Aorta (tissue), 5 donors: ENCODE measurements at regions not wholly inside any gene's neighbourhood (a gene's known extent, or its start where the extent isn't known, plus 50 kb on each side); places are given as distances from the start of the nearest gene placed in this dataset.
"Not testable (repeated sequence)": the region's sequence is repeated elsewhere in the genome, so short reads cannot be mapped to it uniquely, and the experiment has no call there.

Experiments
- ATAC-seq: fragments of 200-7000 bp; cut with Tn5 transposase; one replicate; pipeline ENCODE4 v1.9.1; 2022; ENCODE audit warnings: moderate library complexity; ENCODE audit not compliant: low FRiP score
- DNase-seq, 2 donors: peaks; one replicate each; pipeline ENCODE4 v3.0.0-alpha.2; 2020
- H3K27ac ChIP-seq, 2 donors: one replicate each; pipeline ENCODE4 v1.5.1; 2013; ENCODE audit warnings: low read length in 2 of 2, mild to moderate bottlenecking in 2 of 2, moderate library complexity in 2 of 2, control low read depth in 1 of 2, inconsistent platforms in 1 of 2, low read depth in 1 of 2
- H3K27me3 ChIP-seq, 2 donors: one replicate each; pipeline ENCODE4 v1.6.1; 2013; ENCODE audit warnings: control low read depth in 1 of 2, low read length in 1 of 2, mild to moderate bottlenecking in 1 of 2, moderate library complexity in 1 of 2; ENCODE audit not compliant: insufficient read depth in 2 of 2, control insufficient read depth in 1 of 2
- H3K36me3 ChIP-seq, 2 donors: one replicate each; pipeline ENCODE4 v1.6.1; 2013; ENCODE audit warnings: control low read depth in 1 of 2, low read length in 1 of 2, mild to moderate bottlenecking in 1 of 2; ENCODE audit not compliant: insufficient read depth in 2 of 2, control insufficient read depth in 1 of 2
- H3K4me1 ChIP-seq, 2 donors: one replicate each; pipeline ENCODE4 v1.6.1; 2013; ENCODE audit warnings: low read length in 2 of 2, control low read depth in 1 of 2, mild to moderate bottlenecking in 1 of 2, moderate library complexity in 1 of 2; ENCODE audit not compliant: insufficient read depth in 2 of 2, control insufficient read depth in 1 of 2
- H3K4me3 ChIP-seq, 2 donors: one replicate each; pipeline ENCODE4 v1.5.1; 2013; ENCODE audit warnings: low read length in 2 of 2, control low read depth in 1 of 2, mild to moderate bottlenecking in 1 of 2
- H3K9me3 ChIP-seq: one replicate; pipeline ENCODE4 v1.6.1; 2013; ENCODE audit warnings: mild to moderate bottlenecking, low read length; ENCODE audit not compliant: control insufficient read depth
- WGBS, 2 donors: extraction: QIAGEN DNeasy Blood & Tissue Kit; methylation state at CpG; one replicate each; pipeline ENCODE4 v1.1.7; 2013; 5-methylcytosine and 5-hydroxymethylcytosine counted together
- intact Hi-C, 2 donors: fragments of 100-400 bp; cut with DNase I; formaldehyde crosslinking; loops; one replicate each; pipeline versions ENCODE4 v1.14.2 to v1.15.0; 2022
- donor health status: healthy with polysubstance abuse.
- donor health status: Bipolar disorder and iron deficiency.
- donor health status: DM: no; HTN: no; CAD: no.
- donor health status: DM: no; HTN: no; CAD: no.
- donor health status: DM: yes; HTN: yes; CAD: no.

GRCh38 chr15:89016549-89017041 lies 71.7 kb upstream of the ABHD2 start:
- peak in 1 of 2 donors; percentile 74 for DNase-seq
- no peak overlapping the region for H3K4me3 ChIP-seq
- peak overlapping the region; percentile 73 to 79 for H3K27ac ChIP-seq
- peaks cover 0 to 4% of the 10 kb centered on the region in 2 donors for H3K4me1 ChIP-seq
- no peaks in the 10 kb centered on the region for H3K36me3 ChIP-seq
- 1 to 5% methylated on average over 10 of the region's 10 CpGs for WGBS, 2 donors
- ATAC-seq = peak; percentile 47
- H3K27me3 ChIP-seq = no peaks in the 10 kb centered on the region
- H3K9me3 ChIP-seq = no peaks in the 10 kb centered on the region
- intact Hi-C loops = loop anchor here (2.0 to 5.0 kb wide), 4 partner anchors 36 to 112 kb away; partner anchors contain the start of gene MFGE8 (in 2 of the 2)

DNA sequence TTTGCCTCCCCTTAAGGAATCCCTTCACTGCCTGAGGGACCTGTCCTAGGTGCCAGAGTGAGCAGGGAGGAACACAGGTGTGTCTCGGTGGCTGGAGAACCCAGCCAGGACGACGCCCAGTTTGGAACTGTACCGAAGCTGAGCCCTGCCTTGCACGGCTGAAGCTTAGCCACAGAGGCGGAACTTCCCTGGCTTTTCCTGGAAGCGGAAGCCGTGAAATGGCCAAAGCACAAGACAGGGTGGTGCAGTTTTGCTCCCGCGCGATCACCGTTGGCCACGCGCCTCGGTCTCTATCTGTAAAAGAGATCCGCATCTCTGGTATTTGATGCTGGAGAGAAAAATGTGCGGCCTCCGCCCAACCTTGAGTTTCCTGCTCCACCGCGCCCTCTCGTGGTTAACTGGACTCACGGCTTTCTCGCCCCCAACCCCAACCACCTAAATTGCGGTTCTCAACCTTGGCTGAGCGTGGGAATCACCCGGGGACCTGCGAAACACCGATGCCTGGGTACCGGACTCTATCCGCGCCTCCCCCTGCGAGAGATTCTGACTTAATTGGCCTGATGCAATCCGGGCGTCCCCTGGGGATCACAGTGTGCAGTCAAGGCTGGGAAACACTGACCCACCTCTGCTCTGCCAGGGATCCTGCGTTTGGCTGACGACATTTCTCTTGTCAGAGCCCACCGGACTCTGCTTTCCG lies 70.7 kb upstream of the ABHD2 start:
- Histone ChIP-seq H3K27ac (peak overlapping the region; percentile 80 to 95), H3K4me3 (no peak overlapping the region), H3K27me3 (no peaks in the 10 kb centered on the region), H3K36me3 (no peaks in the 10 kb centered on the region), H3K4me1 (peaks cover 4% of the 10 kb centered on the region in 2 donors), H3K9me3 (no peaks in the 10 kb centered on the region)
- WGBS, 2 donors = 1% methylated on average over 38 of the region's 38 CpGs
- DNase-seq (peak; percentile 90 to 93), ATAC-seq (peak; percentile 82)
- intact Hi-C loops = loop anchor here (2.0 to 5.0 kb wide), 4 partner anchors 35 to 113 kb away; partner anchors contain the start of gene MFGE8 (in 2 of the 2)

DNA sequence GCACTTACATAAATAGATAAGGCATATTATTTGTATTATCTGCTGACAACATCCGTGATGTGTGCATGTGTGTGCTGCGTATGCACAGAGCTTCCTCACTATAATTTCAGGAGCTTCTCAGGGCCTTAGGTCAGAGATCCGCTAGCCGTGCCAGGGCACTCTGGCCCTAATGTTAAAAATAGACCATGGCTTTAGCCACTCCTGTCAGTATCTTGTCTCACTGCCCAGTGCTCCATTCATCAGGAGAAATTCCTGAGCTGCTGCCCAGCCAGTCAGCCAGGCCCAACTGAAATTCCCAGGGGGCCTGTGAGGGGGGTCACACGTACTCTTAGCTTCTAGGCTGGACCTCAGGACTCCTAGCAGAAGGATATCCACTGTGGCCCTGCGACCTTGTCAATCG lies 70.0 kb upstream of the ABHD2 start:
- Histone ChIP-seq H3K27me3 (no peaks in the 10 kb centered on the region), H3K27ac (peak overlapping the region; percentile 76 to 80), H3K4me3 (no peak overlapping the region), H3K9me3 (no peaks in the 10 kb centered on the region), H3K36me3 (no peaks in the 10 kb centered on the region), H3K4me1 (peaks cover 4 to 6% of the 10 kb centered on the region in 2 donors)
- intact Hi-C loops = loop anchor here (5.0 kb wide), 2 partner anchors 34 to 106 kb away; partner anchors contain the start of gene MFGE8 (in 1 of the 2)
- WGBS, 2 donors = 3 to 8% methylated on average over 7 of the region's 7 CpGs
- ATAC-seq (peak; percentile 54), DNase-seq (peak; percentile 89 to 90)

DNA sequence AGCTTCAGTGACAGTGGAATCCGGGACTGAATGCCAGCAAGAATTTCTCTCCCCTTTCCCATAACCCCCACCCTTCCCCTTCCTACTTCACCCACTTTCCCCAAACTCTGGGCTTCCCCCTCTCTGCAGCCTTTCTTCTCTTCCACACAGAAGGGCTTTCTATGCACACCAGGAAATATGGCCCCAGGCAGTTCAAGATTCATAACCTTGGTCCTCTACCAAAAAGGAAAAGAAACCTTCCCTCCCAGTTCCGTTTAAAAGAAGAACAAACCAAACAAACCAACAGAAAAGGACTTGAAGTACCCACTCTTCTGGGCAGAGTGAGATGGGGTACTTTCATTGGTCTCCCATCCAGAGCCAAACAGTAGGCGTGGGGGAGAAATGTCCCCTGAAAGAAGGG lies 68.8 kb upstream of the ABHD2 start:
- Histone ChIP-seq H3K27ac (peak overlapping the region; percentile 80 to 89), H3K27me3 (no peaks in the 10 kb centered on the region), H3K9me3 (no peaks in the 10 kb centered on the region), H3K36me3 (no peaks in the 10 kb centered on the region), H3K4me1 (peaks cover 8 to 10% of the 10 kb centered on the region in 2 donors), H3K4me3 (no peak overlapping the region)
- ATAC-seq = no peak
- WGBS, 2 donors = 47 to 52% methylated on average over 3 of the region's 3 CpGs
- no peak for DNase-seq
- intact Hi-C loops = loop anchor here (5.0 kb wide), 2 partner anchors 33 to 107 kb away; partner anchors contain the start of gene MFGE8 (in 1 of the 2)

DNA sequence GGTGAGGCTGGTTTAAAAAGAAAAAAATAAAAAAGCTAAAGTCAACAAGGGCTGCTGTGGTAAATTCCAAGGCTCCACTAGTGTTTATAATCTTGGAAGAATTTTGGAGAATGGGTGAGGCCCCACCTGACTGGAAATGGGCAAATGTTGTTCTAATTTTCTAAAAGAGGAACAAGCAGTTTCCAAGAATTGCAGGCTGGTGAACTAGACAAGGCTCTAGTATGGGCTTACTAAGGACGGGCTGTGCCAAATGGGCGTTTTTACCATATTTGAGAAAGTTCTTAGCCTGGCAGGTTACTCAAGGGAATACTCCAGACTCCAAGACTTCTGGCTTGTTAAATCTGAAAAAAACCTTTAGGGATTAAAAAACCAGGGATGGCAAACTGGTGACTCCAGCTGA lies 67.0 kb upstream of the ABHD2 start:
- peaks cover 8 to 10% of the 10 kb centered on the region in 2 donors for H3K4me1 ChIP-seq
- WGBS, 2 donors = 0 to 2% methylated on average over 2 of the region's 2 CpGs
- H3K27me3 ChIP-seq = no peaks in the 10 kb centered on the region
- H3K4me3 ChIP-seq = no peak overlapping the region
- DNase-seq = peak; percentile 79
- H3K9me3 ChIP-seq = no peaks in the 10 kb centered on the region
- peak overlapping the region; percentile 73 to 81 for H3K27ac ChIP-seq
- H3K36me3 ChIP-seq = no peaks in the 10 kb centered on the region
- intact Hi-C loops = loop anchor here in 1 of 2 donors (5.0 kb wide), 2 partner anchors 66 to 81 kb away; partner anchors contain the start of gene ABHD2
- ATAC-seq = peak; percentile 77

GRCh38 chr15:89021886-89022285 lies 66.4 kb upstream of the ABHD2 start:
- H3K4me3 ChIP-seq = not testable (repeated sequence)
- intact Hi-C loops = loop anchor here (2.0 to 5.0 kb wide), 3 partner anchors 17 to 80 kb away; partner anchors contain the start of gene ABHD2 (in 1 of the 2)

DNA sequence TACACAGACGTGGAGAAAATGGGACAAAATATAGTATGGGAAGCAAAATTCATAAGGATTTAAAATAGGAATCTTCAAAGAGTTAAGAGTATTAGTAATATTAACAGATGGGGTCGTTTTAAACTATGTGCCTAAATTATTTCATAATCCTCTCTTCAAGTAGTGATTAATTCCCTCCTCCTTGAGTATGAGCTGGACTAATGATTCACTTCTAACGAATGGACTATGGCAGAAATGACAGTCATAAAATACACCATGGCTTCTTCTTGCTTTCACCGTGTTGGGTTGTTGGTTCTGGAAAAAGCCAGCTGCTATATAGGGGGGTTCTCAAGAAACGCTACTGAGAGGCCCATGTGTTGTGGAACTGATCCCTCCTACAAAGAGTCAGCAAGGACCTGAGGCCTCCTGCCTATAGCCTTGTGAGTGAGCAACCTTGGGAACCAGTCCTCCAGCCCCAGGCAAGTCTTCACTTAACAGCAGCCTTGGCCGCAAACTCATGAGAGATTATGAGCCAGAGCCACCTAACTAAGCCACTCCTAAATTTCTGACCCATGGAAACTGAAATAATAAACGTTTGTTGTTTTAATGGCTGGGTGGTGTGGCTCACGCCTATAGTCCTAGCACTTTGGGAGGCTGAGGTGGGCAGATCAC lies 64.8 kb upstream of the ABHD2 start:
- ATAC-seq (no peak), DNase-seq (peak in 1 of 2 donors; percentile 26)
- 73 to 80% methylated on average over 8 of the region's 8 CpGs for WGBS, 2 donors
- H3K27ac ChIP-seq = peak overlapping the region; percentile 51 to 93
- peaks cover 8 to 10% of the 10 kb centered on the region in 2 donors for H3K4me1 ChIP-seq
- H3K27me3 ChIP-seq = no peaks in the 10 kb centered on the region
- H3K36me3 ChIP-seq = no peaks in the 10 kb centered on the region
- no peak overlapping the region for H3K4me3 ChIP-seq
- no peaks in the 10 kb centered on the region for H3K9me3 ChIP-seq
- intact Hi-C loops = loop anchor here (2.0 to 5.0 kb wide), 3 partner anchors 15 to 79 kb away; partner anchors contain the start of gene ABHD2 (in 1 of the 2)

More at GRCh38 chr15:89021886-89022285, 66.4 kb upstream of the ABHD2 start:
- H3K27me3 ChIP-seq, H3K9me3 ChIP-seq, H3K36me3 ChIP-seq: not testable (repeated sequence)
- Histone ChIP-seq H3K4me1 (peaks cover 8 to 10% of the 10 kb centered on the region in 2 donors), H3K27ac (peak overlapping the region; percentile 73 to 81)
- WGBS, 2 donors = 1 to 5% methylated on average over 8 of the region's 8 CpGs
- ATAC-seq (peak; percentile 5), DNase-seq (peak in 1 of 2 donors; percentile 75)

GRCh38 chr15:89024418-89024817 lies 63.8 kb upstream of the ABHD2 start:
- Histone ChIP-seq H3K27ac (peak overlapping the region in 1 of 2 donors; percentile 88), H3K4me1 (peaks cover 7 to 8% of the 10 kb centered on the region in 2 donors), H3K4me3 (no peak overlapping the region), H3K9me3 (no peaks in the 10 kb centered on the region), H3K27me3 (no peaks in the 10 kb centered on the region), H3K36me3 (no peaks in the 10 kb centered on the region)
- intact Hi-C loops = loop anchor here in 1 of 2 donors (5.0 kb wide), 2 partner anchors 63 to 78 kb away; partner anchors contain the start of gene ABHD2
- ATAC-seq (no peak), DNase-seq (no peak)
- WGBS, 2 donors = 96 to 97% methylated on average over 2 of the region's 2 CpGs
